H54 (cell line): ENCODE measurements at regions not wholly inside any gene's neighbourhood (a gene's known extent, or its start where the extent isn't known, plus 50 kb on each side); places are given as distances from the start of the nearest gene placed in this dataset.
"Not testable (repeated sequence)": the region's sequence is repeated elsewhere in the genome, so short reads cannot be mapped to it uniquely, and the experiment has no call there.

Source experiments
- DNase-seq: peaks from one replicate; pipeline ENCODE4 v3.0.0; 2011; ENCODE audit warnings: low spot score, mixed read lengths; ENCODE audit not compliant: insufficient read length
- FAIRE-seq: peaks from 3 replicates; lab custom pipeline; 2011; peaks lifted over from hg19 to GRCh38; lab: Jason Lieb, UNC
- POLR2A ChIP-seq: IDR thresholded peaks from 2 replicates; pipeline ENCODE4 v1.6.1; 2011; ENCODE audit warnings: low read depth, mild to moderate bottlenecking, low read length

- FAIRE-seq = no peak
- no peak for TF ChIP-seq POLR2A
Measured at GRCh38 chr3:102346897-102347296, 87.9 kb upstream of the ZPLD1 start.

GRCh38 chr3:102348904-102349303, 85.9 kb upstream of the ZPLD1 start:
- TF ChIP-seq POLR2A = no peak
- no peak for FAIRE-seq
- no peak for DNase-seq

More at GRCh38 chr3:102346897-102347296, 87.9 kb upstream of the ZPLD1 start:
- no peak for DNase-seq

GRCh38 chr3:102353148-102353547, 81.7 kb upstream of the ZPLD1 start:
- DNase-seq = no peak
- no peak for TF ChIP-seq POLR2A
- no peak for FAIRE-seq

GRCh38 chr3:102353805-102354204, 81.0 kb upstream of the ZPLD1 start:
- DNase-seq (no peak), FAIRE-seq (no peak)
- TF ChIP-seq POLR2A = no peak

- peak; percentile 89 for FAIRE-seq
- no peak for TF ChIP-seq POLR2A
- DNase-seq = peak; percentile 2
Measured at GRCh38 chr3:102354818-102355515, 79.8 kb upstream of the ZPLD1 start.

GRCh38 chr3:102356506-102356905, 78.3 kb upstream of the ZPLD1 start:
- no peak for DNase-seq
- no peak for TF ChIP-seq POLR2A
- FAIRE-seq = no peak

GRCh38 chr3:102357313-102357712, 77.5 kb upstream of the ZPLD1 start:
- DNase-seq, FAIRE-seq: not testable (repeated sequence)

GRCh38 chr3:102360183-102360860, 74.5 kb upstream of the ZPLD1 start:
- DNase-seq (no peak), FAIRE-seq (no peak)

GRCh38 chr3:102361101-102361500, 73.7 kb upstream of the ZPLD1 start:
- TF ChIP-seq POLR2A = no peak
- FAIRE-seq = no peak
- no peak for DNase-seq

More at GRCh38 chr3:102360183-102360860, 74.5 kb upstream of the ZPLD1 start:
- TF ChIP-seq POLR2A = no peak

- not testable (repeated sequence) for FAIRE-seq
Measured at GRCh38 chr3:102366116-102366515, 68.7 kb upstream of the ZPLD1 start.

GRCh38 chr3:102374863-102375634, 59.8 kb upstream of the ZPLD1 start:
- FAIRE-seq (no peak), DNase-seq (no peak)
- no peak for TF ChIP-seq POLR2A

More at GRCh38 chr3:102366116-102366515, 68.7 kb upstream of the ZPLD1 start:
- not testable (repeated sequence) for DNase-seq

GRCh38 chr3:102378216-102378615, 56.6 kb upstream of the ZPLD1 start:
- FAIRE-seq = no peak
- no peak for TF ChIP-seq POLR2A

GRCh38 chr3:102382201-102382600, 52.6 kb upstream of the ZPLD1 start:
- not testable (repeated sequence) for DNase-seq, FAIRE-seq

More at GRCh38 chr3:102378216-102378615, 56.6 kb upstream of the ZPLD1 start:
- DNase-seq = no peak
